ENCODE measurements at regions not wholly inside any gene's neighbourhood (a gene's known extent, or its start where the extent isn't known, plus 50 kb on each side); places are given as distances from the start of the nearest gene placed in this dataset.

GRCh38 chr5:4313138-4313537, 717.5 kb downstream of the IRX1 start:
- no peak for DNase-seq (ENCODE audit: low spot score)

DNA sequence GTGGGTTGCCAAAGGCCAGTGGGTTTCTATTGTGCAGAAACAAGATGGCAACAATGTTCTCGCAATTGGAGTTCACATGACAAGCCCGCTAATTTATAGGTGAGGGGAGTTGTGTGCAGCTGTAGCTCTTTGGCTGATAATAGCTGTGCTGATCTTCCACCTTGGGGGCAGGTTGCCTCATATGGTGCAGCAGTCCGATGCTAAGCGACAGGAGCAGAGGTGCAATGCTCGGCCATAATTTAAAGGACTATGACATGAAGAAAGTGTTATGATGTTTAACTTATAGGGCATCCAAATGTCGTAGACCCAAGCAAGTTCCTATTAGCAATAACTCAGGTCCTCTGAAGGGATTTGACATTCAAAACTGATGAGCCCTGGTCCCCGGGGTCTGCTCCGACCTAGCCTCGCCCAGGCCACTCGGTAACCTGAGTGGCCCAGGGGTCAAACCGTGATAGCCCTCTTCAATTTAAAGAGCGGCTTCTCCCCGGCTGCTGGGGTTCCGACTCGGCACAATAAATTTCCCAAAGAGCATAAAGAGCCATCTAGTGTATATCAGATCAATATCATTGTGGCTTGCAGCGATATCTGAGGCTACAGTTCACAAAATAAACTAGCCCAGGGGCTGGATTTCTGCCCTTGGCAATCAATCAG, 724.0 kb downstream of the IRX1 start:
- DNase-seq (ENCODE audit: low spot score) = no peak

- no peak for DNase-seq (ENCODE audit: low spot score)
Measured at GRCh38 chr5:4330327-4330726, 734.7 kb downstream of the IRX1 start.

GRCh38 chr5:4335078-4335477, 739.4 kb downstream of the IRX1 start:
- DNase-seq (ENCODE audit: low spot score) = no peak

DNA sequence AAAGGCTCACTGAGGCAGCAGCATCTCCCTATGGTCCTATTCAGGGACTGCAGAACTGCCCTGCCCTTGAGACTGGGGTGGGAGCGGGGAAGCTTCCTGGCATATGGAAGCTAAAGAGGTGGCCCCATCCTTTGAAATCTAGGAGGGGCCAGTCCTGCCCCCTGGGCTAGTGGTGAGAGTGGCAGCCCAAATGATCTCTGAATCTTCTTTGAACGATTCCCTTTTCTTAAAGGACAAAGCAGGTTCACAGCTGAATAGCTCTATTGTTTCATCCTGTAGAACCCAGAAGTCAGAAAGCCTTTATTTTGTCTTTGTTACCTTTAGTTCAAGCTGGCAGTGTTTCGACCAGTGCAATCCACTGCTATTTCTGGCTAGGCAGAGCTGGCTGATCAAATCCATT, 741.9 kb downstream of the IRX1 start:
- no peak for DNase-seq (ENCODE audit: low spot score)

DNA sequence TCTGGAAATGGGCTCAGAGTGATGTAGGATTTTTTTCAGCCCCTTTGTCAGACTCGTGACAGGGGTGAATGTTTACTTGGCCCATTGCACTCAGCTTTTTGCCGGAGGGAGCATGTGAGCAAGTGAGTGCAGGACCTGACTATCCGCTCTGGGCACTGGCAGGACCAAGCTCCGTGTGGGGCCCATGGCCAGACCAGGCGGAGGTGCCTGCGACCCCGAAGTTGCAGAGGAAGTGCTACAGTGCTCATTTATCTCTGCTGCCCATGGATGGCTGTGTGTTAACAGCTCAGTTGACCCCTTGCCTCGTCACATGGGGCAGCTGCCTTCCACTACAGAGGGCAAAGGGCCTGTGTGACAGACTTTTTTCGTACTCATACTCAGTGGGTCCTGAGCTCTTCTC, 744.3 kb downstream of the IRX1 start:
- DNase-seq (ENCODE audit: low spot score) = no peak

DNA sequence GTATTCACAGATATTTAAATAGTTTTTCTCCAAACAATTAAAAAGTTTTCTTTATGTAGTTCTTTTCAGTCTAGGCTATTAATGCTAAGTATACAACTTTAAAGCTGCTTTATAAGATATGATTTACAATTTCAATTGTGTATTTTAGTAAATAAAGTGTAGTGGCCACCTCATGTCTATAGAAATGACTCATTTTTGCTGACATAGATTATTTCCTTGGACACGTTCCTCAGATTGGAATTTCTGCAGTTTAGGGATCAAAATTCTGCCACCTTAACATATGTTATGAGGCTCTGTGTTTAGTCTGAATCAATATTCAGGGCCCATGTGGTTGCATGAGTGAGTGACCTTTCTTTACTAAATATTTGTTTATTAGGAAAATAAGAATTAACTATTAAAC, 750.2 kb downstream of the IRX1 start:
- DNase-seq (ENCODE audit: low spot score) = no peak

GRCh38 chr5:4348423-4348822, 752.8 kb downstream of the IRX1 start:
- DNase-seq (ENCODE audit: low spot score) = no peak

GRCh38 chr5:4348919-4349318, 753.3 kb downstream of the IRX1 start:
- DNase-seq (ENCODE audit: low spot score) = no peak

GRCh38 chr5:4356201-4356600, 760.6 kb downstream of the IRX1 start:
- DNase-seq (ENCODE audit: low spot score) = no peak

GRCh38 chr5:4359847-4360246, 764.2 kb downstream of the IRX1 start:
- DNase-seq (ENCODE audit: low spot score) = no peak

- DNase-seq (ENCODE audit: low spot score) = no peak
Measured at GRCh38 chr5:4361753-4362152, 766.1 kb downstream of the IRX1 start.

- no peak for DNase-seq (ENCODE audit: low spot score)
Measured at GRCh38 chr5:4362411-4362810, 766.8 kb downstream of the IRX1 start.

DNA sequence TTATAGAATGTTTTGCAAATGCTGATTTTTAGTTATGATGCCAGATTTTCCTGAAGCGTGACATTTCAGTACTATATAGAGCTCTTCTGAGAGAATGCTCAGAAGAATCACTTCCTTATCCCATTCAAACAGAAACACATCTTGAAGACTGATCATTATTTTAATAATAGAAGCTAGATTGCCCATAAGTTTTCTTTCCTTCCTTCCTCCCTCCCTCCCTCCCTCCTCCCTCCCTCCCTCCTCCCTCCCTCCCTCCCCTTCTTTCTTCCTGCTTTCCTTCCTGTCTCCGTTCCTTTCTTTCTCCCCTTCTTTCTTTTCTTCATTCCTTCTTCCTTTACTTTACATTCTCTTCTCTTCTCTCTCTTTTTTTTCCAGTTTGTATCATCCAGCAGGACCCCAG, 767.4 kb downstream of the IRX1 start:
- no peak for DNase-seq (ENCODE audit: low spot score)

- DNase-seq (ENCODE audit: low spot score) = no peak
Measured at GRCh38 chr5:4366628-4367027, 771.0 kb downstream of the IRX1 start.

- no peak for DNase-seq (ENCODE audit: low spot score)
Measured at GRCh38 chr5:4370218-4370617, 769.9 kb upstream of the ADAMTS16 start.

GRCh38 chr5:4372481-4372880, 767.6 kb upstream of the ADAMTS16 start:
- no peak for DNase-seq (ENCODE audit: low spot score)

DNA sequence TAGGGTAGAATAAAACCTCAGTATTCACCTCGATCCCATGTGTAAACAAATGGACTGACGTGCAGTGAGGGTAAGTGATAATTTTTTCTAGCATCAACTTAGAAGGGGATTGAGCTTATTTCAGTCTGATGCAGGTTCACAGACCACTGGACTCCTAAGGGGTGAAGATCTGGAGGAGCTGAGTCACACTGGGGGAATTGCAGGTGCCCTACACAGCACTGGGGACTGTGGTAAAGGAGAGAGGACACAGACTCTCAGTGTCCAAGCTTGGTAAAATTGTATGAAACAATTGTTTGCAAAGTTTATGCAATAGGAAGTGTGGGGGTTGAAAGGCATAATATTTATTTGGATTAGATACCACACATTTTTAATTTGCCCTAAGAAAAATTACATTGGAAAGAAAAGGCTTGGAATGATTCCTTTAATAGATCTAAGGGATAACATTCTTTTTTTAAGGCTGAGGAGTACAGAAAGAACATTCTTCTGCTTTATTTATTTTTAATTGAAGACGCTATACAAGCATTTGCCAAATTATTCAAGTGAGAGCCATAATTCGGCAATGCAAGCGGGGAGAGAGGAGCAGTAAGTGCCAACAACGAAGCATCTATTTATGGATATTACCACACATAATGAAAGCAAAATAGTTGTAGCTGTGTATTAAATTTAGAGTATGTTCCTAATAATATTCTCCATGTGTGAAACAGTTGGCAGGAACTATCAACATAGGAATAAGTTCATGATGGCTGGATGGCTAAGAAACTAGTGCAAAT, 766.9 kb upstream of the ADAMTS16 start:
- DNase-seq (ENCODE audit: low spot score) = no peak

- no peak for DNase-seq (ENCODE audit: low spot score)
Measured at GRCh38 chr5:4374866-4375265, 765.3 kb upstream of the ADAMTS16 start.

DNA sequence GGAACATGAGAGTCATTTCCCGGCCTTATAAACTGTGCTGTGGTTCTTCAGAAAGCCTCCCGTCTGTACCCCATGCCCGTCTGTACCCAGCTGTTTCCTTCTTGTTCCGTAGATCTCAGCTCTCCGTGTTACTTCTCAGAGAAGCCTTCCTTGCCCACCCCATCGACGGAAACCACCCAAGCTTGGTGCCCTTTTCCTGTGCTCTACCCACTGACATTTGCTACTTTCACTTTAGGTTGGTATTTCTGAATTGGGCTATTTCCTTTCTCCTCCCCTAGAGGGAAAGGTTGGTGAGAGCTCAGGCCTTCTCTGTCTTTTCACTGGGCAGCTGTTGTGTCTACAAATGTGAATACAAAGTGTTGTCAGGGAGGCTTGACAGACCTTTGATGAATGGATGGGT, 764.5 kb upstream of the ADAMTS16 start:
- DNase-seq (ENCODE audit: low spot score) = peak; percentile 28

- no peak for DNase-seq (ENCODE audit: low spot score)
Measured at GRCh38 chr5:4383102-4383501, 757.0 kb upstream of the ADAMTS16 start.

DNA sequence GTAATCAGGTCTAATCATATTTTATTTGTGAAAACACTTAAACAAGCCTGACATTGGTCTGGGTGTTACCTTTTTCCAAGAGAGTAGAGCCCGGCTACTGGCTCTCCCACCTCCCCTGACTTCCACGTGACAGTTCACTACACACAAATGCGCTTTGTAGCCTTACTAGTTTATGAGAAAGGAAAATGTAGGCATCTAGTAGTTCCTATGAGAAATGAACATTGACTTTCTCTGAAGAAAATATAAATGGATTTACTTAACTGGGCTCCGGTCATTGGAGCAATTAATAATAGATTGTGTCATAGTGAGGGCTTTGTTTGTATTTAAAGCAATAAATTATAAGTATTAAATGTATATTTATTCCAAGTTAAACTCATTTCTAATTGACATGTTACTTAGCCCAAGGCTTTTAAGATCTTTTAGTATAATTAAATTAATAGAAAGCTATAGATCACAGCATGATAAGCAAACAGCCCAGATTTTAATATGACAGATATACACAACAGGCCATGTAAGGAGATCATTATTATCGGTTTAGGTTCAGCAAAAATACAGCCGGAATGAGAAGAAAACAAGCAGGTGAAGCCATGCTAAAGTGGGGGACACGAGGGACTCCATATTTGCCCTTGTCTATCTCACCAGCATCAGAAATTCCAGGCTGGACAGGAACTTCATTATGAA, 756.5 kb upstream of the ADAMTS16 start:
- no peak for DNase-seq (ENCODE audit: low spot score)

DNA sequence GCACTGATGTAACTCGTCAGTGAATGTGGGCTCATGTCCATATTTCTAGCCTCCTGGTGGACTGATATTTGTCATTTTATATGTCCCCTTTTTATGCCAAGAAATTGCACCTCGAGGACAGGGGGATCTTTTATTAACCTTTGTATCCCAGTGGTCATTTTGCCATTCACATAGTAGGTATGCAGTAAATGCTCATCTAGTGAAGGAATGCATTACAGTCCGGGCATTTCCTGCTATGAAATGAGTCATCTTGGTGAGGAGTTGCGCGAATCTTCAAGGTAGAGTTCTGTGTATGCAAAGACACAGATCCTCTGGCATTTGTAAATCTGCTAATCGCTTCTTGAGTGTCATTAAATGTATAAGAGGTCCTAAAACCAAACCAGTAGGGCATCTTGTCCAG, 755.5 kb upstream of the ADAMTS16 start:
- DNase-seq (ENCODE audit: low spot score) = no peak
